ENCODE measurements at regions not wholly inside any gene's neighbourhood (a gene's known extent, or its start where the extent isn't known, plus 50 kb on each side); places are given as distances from the start of the nearest gene placed in this dataset.
A peak's percentile ranks its signal among the peaks of the same experiment; 100 is the strongest.

- no peak for DNase-seq (ENCODE audit: low read depth, low spot score)
These were observed 630.7 kb downstream of the TOX3 start for GRCh38 chr16:51916231-51916630.

- DNase-seq (ENCODE audit: low read depth, low spot score) = no peak
These were observed 639.3 kb downstream of the TOX3 start for GRCh38 chr16:51907680-51908079.

GRCh38 chr16:51900221-51900780 is 646.6 kb downstream of the TOX3 start:
- no peak for DNase-seq (ENCODE audit: low read depth, low spot score)

GRCh38 chr16:51898872-51899271 is 648.1 kb downstream of the TOX3 start:
- DNase-seq (ENCODE audit: low read depth, low spot score) = no peak

- DNase-seq (ENCODE audit: low read depth, low spot score) = no peak
These were observed 650.9 kb downstream of the TOX3 start for GRCh38 chr16:51896013-51896412.

GRCh38 chr16:51892293-51893007 is 654.5 kb downstream of the TOX3 start:
- DNase-seq (ENCODE audit: low read depth, low spot score) = no peak

- DNase-seq (ENCODE audit: low read depth, low spot score) = no peak
These were observed 658.4 kb downstream of the TOX3 start for GRCh38 chr16:51888534-51888933.

GRCh38 chr16:51888016-51888415 is 658.9 kb downstream of the TOX3 start:
- DNase-seq (ENCODE audit: low read depth, low spot score) = no peak

- DNase-seq (ENCODE audit: low read depth, low spot score) = no peak
These were observed 660.5 kb downstream of the TOX3 start for GRCh38 chr16:51886456-51886855.

GRCh38 chr16:51884773-51885172 is 662.2 kb downstream of the TOX3 start:
- no peak for DNase-seq (ENCODE audit: low read depth, low spot score)

- peak; percentile 4 for DNase-seq (ENCODE audit: low read depth, low spot score)
These were observed 665.2 kb downstream of the TOX3 start for GRCh38 chr16:51881731-51882130.

- peak; percentile 19 for DNase-seq (ENCODE audit: low read depth, low spot score)
These were observed 666.2 kb downstream of the TOX3 start for GRCh38 chr16:51880776-51881175.

GRCh38 chr16:51877686-51878085 is 669.3 kb downstream of the TOX3 start:
- DNase-seq (ENCODE audit: low read depth, low spot score) = no peak

GRCh38 chr16:51876934-51877333 is 670.0 kb downstream of the TOX3 start:
- no peak for DNase-seq (ENCODE audit: low read depth, low spot score)

GRCh38 chr16:51876601-51876875 is 670.4 kb downstream of the TOX3 start:
- DNase-seq (ENCODE audit: low read depth, low spot score) = no peak

- DNase-seq (ENCODE audit: low read depth, low spot score) = no peak
These were observed 670.9 kb downstream of the TOX3 start for GRCh38 chr16:51875834-51876600.

- DNase-seq (ENCODE audit: low read depth, low spot score) = no peak
These were observed 674.4 kb downstream of the TOX3 start for GRCh38 chr16:51872524-51872923.

GRCh38 chr16:51870296-51870854 is 676.6 kb downstream of the TOX3 start:
- no peak for DNase-seq (ENCODE audit: low read depth, low spot score)

- no peak for DNase-seq (ENCODE audit: low read depth, low spot score)
These were observed 677.8 kb downstream of the TOX3 start for GRCh38 chr16:51869176-51869575.

GRCh38 chr16:51868631-51869030 is 678.3 kb downstream of the TOX3 start:
- DNase-seq (ENCODE audit: low read depth, low spot score) = no peak

GRCh38 chr16:51867386-51868065 is 679.4 kb downstream of the TOX3 start:
- no peak for DNase-seq (ENCODE audit: low read depth, low spot score)

GRCh38 chr16:51864575-51864974 is 682.4 kb downstream of the TOX3 start:
- no peak for DNase-seq (ENCODE audit: low read depth, low spot score)
